ENCODE measurements at regions not wholly inside any gene's neighbourhood (a gene's known extent, or its start where the extent isn't known, plus 50 kb on each side); places are given as distances from the start of the nearest gene placed in this dataset.

DNA sequence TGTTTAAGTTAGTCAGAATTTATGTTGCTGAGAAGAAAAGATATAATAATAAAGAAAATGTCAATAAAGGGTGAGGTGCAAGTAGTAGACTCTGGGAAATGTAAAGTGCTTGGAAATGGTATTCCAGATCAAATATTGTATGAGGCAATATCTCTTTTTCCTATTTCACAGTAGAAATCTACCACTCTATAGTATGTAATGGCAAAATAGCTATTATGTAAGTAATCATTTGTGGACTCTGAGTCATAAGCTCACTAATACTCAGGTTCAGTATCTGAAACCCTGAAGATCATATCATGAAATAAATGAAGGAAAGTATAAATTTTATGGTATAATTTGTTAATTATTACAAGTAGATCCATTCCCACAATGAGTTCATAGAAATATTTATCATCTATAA lies 322.1 kb downstream of the PYDC2 start:
- H3K27ac ChIP-seq = no peak overlapping the region
- H3K4me3 ChIP-seq = no peak overlapping the region
- no peaks in the 10 kb centered on the region for H3K9me3 ChIP-seq (ENCODE audit: low read depth)
- TF ChIP-seq, protein P1, sequence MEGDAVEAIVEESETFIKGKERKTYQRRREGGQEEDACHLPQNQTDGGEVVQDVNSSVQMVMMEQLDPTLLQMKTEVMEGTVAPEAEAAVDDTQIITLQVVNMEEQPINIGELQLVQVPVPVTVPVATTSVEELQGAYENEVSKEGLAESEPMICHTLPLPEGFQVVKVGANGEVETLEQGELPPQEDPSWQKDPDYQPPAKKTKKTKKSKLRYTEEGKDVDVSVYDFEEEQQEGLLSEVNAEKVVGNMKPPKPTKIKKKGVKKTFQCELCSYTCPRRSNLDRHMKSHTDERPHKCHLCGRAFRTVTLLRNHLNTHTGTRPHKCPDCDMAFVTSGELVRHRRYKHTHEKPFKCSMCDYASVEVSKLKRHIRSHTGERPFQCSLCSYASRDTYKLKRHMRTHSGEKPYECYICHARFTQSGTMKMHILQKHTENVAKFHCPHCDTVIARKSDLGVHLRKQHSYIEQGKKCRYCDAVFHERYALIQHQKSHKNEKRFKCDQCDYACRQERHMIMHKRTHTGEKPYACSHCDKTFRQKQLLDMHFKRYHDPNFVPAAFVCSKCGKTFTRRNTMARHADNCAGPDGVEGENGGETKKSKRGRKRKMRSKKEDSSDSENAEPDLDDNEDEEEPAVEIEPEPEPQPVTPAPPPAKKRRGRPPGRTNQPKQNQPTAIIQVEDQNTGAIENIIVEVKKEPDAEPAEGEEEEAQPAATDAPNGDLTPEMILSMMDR (IDR thresholded peaks at IDR 0.05; ENCODE audit: low read depth, low read length) = no peak
- H3K27me3 ChIP-seq = no peaks in the 10 kb centered on the region
- H3K4me1 ChIP-seq (ENCODE audit: low read depth) = no peaks in the 10 kb centered on the region
- no peak for DNase-seq (ENCODE audit: low read depth in 1 of 2, low spot score in 1 of 2)
- no peaks in the 10 kb centered on the region for H3K36me3 ChIP-seq

DNA sequence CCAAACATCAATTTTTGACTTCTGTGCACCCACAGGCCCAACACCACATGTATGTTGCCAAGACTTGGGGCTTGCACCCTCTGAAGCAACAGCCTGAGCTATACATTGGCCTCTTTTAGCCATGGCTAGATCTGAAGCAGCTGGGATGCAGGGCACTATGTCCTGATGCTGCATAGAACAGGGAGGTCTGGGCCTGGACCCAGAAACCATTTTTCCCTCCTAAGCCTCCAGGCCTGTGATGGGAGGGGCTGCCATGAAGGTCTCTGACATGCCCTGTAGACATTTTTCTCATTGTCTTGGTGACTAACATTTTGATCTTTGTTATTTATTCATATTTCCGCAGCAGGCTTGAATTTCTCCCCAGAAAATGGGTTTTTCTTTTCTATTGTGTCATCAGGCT lies 330.0 kb downstream of the PYDC2 start:
- no peaks in the 10 kb centered on the region for H3K36me3 ChIP-seq
- no peaks in the 10 kb centered on the region for H3K4me1 ChIP-seq (ENCODE audit: low read depth)
- TF ChIP-seq, protein P1 (IDR thresholded peaks at IDR 0.05; ENCODE audit: low read depth, low read length) = no peak
- no peaks in the 10 kb centered on the region for H3K27me3 ChIP-seq
- H3K9me3 ChIP-seq (ENCODE audit: low read depth) = no peaks in the 10 kb centered on the region
- DNase-seq (ENCODE audit: low read depth in 1 of 2, low spot score in 1 of 2) = no peak
- H3K27ac ChIP-seq = no peak overlapping the region
- H3K4me3 ChIP-seq = no peak overlapping the region

DNA sequence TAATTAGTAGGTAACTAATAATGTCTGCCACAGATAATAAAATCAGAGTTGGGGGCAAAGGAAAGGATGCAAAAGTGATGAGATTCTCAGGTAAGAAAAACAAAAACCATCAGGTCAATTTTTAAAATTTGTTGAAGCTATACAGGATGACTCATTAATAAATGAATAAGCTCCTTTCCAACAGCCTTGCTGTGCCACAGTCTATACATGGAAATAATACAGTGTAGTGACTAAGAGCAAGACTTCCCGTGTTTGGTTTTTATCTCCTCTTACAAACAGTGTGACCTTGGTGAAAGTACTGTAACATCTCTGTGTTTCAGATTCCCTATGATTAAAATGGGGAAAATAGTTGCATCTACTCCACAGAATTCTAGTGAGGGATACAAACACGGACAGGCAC lies 331.6 kb downstream of the PYDC2 start:
- TF ChIP-seq, protein P1 (IDR thresholded peaks at IDR 0.05; ENCODE audit: low read depth, low read length) = no peak
- no peak overlapping the region for H3K4me3 ChIP-seq
- H3K27me3 ChIP-seq = no peaks in the 10 kb centered on the region
- H3K4me1 ChIP-seq (ENCODE audit: low read depth) = no peaks in the 10 kb centered on the region
- no peaks in the 10 kb centered on the region for H3K36me3 ChIP-seq
- H3K27ac ChIP-seq = no peak overlapping the region
- H3K9me3 ChIP-seq (ENCODE audit: low read depth) = no peaks in the 10 kb centered on the region
- no peak for DNase-seq (ENCODE audit: low read depth in 1 of 2, low spot score in 1 of 2)

DNA sequence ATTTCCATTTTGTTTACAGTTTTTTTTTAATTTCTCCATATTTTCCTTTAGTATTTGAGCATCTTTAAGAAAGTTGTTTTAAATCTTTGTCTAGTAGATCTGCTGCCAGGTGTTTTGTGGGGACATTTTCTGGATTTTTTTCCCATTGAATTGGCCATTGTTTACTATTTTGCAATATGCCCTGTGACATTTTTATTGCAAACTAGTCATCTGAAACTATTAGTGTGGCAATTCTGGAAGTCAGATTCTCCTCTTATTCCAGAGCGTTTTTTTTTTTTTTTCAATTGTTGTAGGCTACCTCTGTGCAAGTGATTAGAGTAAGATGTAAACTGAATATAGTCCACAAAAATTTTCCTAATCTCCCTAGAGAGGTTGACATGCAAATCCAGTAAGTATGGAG lies 334.2 kb downstream of the PYDC2 start:
- H3K36me3 ChIP-seq = no peaks in the 10 kb centered on the region
- H3K4me1 ChIP-seq (ENCODE audit: low read depth) = no peaks in the 10 kb centered on the region
- no peak overlapping the region for H3K27ac ChIP-seq
- TF ChIP-seq, protein P1 (IDR thresholded peaks at IDR 0.05; ENCODE audit: low read depth, low read length) = no peak
- H3K4me3 ChIP-seq = no peak overlapping the region
- H3K27me3 ChIP-seq = no peaks in the 10 kb centered on the region
- DNase-seq (ENCODE audit: low read depth in 1 of 2, low spot score in 1 of 2) = no peak
- no peaks in the 10 kb centered on the region for H3K9me3 ChIP-seq (ENCODE audit: low read depth)

DNA sequence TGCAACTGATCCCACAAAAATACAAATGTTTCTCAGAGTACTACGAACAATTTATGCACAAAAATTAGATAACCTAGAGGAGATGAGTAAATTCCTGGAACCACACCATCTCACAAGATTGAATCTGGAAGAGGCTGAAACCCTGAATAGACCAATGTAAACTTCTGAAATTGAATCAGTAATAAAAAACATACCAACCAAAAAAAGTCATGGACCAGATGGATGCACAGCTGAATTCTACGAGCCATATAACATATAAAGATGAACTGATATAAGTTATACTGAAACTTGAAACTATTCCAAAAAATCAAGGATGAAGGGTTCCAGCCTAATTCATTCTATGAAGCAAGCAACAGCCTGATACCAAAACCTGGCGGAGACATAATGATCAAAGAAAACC lies 336.3 kb downstream of the PYDC2 start:
- Histone ChIP-seq H3K4me3 (no peak overlapping the region), H3K27me3 (no peaks in the 10 kb centered on the region), H3K27ac (no peak overlapping the region), H3K36me3 (no peaks in the 10 kb centered on the region), H3K4me1 (ENCODE audit: low read depth) (no peaks in the 10 kb centered on the region), H3K9me3 (ENCODE audit: low read depth) (no peaks in the 10 kb centered on the region)
- TF ChIP-seq, protein P1 (IDR thresholded peaks at IDR 0.05; ENCODE audit: low read depth, low read length) = no peak
- DNase-seq (ENCODE audit: low read depth in 1 of 2, low spot score in 1 of 2) = no peak

DNA sequence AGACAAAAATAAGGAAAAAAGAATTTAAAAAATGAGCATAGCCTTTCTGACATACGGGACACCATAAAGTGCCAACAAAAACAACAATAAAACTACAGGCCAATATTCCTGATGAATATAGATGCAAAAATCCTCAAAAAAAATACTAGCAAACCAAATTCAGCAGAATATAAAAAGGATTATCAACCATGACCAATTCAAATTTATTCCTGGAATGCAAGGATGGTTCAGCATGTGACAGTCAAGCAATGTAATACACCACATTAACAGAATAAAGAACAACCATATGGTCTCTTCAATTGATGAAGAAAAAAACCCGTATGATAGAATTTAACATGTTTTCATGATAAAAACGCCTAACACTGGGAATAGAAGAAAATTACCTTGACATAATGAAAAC lies 341.7 kb downstream of the PYDC2 start:
- no peak overlapping the region for H3K4me3 ChIP-seq
- no peak overlapping the region for H3K27ac ChIP-seq
- no peaks in the 10 kb centered on the region for H3K4me1 ChIP-seq (ENCODE audit: low read depth)
- H3K36me3 ChIP-seq = no peaks in the 10 kb centered on the region
- no peaks in the 10 kb centered on the region for H3K27me3 ChIP-seq
- TF ChIP-seq, protein P1 (IDR thresholded peaks at IDR 0.05; ENCODE audit: low read depth, low read length) = no peak
- DNase-seq (ENCODE audit: low read depth in 1 of 2, low spot score in 1 of 2) = no peak
- H3K9me3 ChIP-seq (ENCODE audit: low read depth) = peaks cover 5% of the 10 kb centered on the region
